ENCODE measurements at regions not wholly inside any gene's neighbourhood (a gene's known extent, or its start where the extent isn't known, plus 50 kb on each side); places are given as distances from the start of the nearest gene placed in this dataset.
"Not testable (repeated sequence)": the region's sequence is repeated elsewhere in the genome, so short reads cannot be mapped to it uniquely, and the experiment has no call there.

DNA sequence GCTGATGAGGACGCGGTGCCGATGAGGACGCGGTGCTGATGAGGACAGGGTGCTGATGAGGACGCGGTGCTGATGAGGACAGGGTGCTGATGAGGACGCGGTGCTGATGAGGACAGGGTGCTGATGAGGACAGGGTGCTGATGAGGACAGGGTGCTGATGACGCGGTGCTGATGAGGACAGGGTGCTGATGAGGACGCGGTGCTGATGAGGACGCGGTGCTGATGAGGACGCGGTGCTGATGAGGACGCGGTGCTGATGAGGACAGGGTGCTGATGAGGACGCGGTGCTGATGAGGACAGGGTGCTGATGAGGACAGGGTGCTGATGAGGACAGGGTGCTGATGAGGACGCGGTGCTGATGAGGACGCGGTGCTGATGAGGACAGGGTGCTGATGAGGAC, 399.3 kb downstream of the SMOC2 start:
- TF ChIP-seq, protein P1, sequence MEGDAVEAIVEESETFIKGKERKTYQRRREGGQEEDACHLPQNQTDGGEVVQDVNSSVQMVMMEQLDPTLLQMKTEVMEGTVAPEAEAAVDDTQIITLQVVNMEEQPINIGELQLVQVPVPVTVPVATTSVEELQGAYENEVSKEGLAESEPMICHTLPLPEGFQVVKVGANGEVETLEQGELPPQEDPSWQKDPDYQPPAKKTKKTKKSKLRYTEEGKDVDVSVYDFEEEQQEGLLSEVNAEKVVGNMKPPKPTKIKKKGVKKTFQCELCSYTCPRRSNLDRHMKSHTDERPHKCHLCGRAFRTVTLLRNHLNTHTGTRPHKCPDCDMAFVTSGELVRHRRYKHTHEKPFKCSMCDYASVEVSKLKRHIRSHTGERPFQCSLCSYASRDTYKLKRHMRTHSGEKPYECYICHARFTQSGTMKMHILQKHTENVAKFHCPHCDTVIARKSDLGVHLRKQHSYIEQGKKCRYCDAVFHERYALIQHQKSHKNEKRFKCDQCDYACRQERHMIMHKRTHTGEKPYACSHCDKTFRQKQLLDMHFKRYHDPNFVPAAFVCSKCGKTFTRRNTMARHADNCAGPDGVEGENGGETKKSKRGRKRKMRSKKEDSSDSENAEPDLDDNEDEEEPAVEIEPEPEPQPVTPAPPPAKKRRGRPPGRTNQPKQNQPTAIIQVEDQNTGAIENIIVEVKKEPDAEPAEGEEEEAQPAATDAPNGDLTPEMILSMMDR (conservative IDR thresholded peaks at IDR 0.05 in 1 of 2, IDR thresholded peaks at IDR 0.05 in 1 of 2; ENCODE audit: extremely low read depth in 1 of 2, insufficient read depth in 1 of 2, low read depth in 1 of 2, low read length in 2 of 2): not testable (repeated sequence)
- not testable (repeated sequence) for TF ChIP-seq EZH2 (IDR thresholded peaks at IDR 0.05; ENCODE audit: borderline replicate concordance, low read length)

Measured in mammary epithelial cell (primary cell).